ENCODE measurements at regions not wholly inside any gene's neighbourhood (a gene's known extent, or its start where the extent isn't known, plus 50 kb on each side); places are given as distances from the start of the nearest gene placed in this dataset.
"Not testable (repeated sequence)": the region's sequence is repeated elsewhere in the genome, so short reads cannot be mapped to it uniquely, and the experiment has no call there.

DNA sequence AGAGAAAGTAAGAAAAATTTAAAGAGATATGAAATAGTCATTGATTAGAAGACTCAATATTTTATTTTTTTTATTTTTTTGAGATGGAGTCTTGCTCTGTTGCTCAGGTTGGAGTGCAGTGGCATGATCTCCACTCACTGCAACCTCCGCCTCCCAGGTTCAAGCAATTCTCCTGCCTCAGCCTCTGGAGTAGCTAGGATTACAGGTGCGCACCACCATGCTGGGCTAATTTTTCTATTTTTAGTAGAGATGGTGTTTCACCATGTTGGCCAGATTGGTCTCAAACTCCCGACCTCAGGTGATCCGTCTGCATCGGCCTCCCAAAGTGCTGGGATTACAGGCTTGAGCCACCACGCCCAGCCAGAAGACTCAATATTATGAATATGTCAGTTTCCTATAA lies 672.6 kb downstream of the UQCRFS1 start:
- DNase-seq (ENCODE audit: low read depth in 2 of 2), result not testable (repeated sequence)

DNA sequence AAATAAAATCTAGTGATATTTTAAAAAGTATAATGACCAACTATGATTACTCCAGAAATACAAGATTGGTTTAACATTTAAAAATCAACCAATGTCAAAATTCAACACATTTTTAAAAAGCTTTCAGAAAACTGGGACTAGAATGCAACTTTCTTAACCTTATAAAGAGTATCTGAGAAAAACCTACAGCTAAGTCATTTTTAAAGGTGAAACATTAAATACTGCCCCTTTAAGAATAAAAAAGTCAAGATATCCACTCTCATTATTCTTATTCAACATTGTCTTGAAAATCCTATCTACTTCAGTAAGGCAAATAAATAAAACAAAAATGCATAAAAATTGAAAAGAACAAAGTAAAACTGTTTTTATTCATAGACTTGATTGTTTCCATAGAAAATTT lies 673.2 kb downstream of the UQCRFS1 start:
- no peak for DNase-seq (ENCODE audit: low read depth in 2 of 2)

DNA sequence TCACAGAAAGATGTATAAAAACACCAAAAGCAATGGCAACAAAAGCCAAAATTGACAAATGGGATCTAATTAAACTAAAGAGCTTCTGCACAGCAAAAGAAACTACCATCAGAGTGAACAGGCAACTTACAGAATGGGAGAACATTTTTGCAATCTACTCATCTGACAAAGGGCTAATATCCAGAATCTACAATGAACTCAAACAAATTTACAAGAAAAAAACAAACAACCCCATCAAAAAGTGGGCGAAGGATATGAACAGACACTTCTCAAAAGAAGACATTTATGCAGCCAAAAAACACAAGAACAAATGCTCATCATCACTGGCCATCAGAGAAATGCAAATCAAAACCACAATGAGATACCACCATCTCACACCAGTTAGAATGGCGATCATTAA lies 674.4 kb downstream of the UQCRFS1 start:
- DNase-seq (ENCODE audit: low read depth in 2 of 2), result not testable (repeated sequence)

DNA sequence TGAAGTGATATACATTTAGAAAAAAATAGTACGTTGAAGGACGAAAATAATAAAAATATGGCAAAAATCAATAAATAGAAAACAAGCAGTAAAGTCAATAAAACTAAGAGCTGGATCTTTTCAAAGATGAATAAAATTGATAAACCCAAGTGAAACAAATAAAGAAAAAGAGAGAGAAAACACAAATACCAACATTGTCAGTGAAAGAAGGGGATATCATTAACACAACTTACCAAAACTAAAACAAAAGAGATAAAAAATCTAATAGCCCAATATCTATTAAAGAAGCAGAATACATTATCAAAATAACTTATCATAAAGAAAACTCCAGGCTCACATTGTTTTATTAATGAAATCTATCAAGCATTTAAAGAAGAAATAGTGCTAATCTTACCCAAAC lies 675.1 kb downstream of the UQCRFS1 start:
- no peak for DNase-seq (ENCODE audit: low read depth in 2 of 2)

DNA sequence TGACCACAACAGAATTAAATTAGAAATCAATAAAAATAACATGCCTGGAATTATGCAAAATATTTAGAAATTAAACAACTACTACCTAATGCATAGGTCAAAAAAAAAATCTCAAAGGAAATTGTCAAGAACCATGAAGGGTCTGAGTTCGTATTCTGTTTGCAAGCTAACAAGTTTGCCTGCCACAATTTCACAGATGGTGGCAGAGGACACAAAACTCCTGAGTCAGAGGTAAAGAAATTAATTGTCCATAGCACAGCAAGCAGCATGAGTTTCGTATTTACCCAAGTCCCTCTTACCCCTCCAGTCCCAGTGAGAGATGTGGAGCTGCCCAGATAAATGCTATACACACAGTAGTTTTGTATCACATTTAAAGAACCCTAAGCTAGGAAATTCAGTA lies 675.9 kb downstream of the UQCRFS1 start:
- no peak for DNase-seq (ENCODE audit: low read depth in 2 of 2)

DNA sequence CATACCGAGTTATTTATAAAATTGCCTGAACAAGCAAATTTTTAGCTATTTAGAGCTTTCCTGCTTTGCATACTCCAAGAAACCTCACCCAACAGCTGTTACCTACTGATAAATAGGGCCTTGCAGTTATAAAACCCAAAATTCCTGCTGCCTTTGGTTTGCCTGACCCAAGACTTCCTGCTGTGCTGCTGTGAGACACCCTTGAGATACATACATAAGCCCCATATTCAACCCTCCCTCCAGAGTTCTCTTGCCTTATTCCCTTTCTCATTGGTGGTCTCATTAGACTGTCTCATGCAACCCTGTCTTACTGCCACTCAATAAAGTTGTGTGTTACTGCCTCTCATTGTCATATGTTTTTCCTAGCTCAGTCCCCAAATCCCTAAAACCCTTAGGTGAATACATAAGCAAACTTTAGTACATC lies 677.6 kb downstream of the UQCRFS1 start:
- no peak for DNase-seq (ENCODE audit: low read depth in 2 of 2)

DNA sequence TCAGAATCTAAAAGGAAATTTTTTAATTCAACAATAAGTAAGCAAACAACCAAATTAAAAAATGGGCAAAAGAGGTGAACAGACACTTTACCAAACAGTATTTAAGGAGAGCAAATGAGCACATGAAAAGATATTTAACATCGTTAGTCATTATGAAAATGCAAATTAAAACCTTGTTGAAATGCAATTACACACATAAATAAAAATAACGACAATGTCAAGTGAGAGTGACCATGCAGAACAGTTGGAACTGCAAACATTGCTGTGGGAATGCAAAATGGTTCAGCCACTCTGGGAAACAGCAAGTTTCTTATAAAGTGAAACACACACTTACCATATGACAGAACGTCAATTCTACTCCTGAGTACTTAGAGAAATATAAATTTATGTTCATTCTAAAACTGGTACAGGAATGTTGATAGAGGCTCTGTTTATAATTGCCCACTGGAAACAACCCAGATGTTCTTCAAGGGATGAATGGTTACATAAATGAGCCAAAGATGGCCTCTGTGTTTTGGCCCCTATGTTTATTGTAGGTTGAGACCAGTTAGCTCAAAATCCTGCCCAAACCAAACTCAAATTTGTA lies 678.1 kb downstream of the UQCRFS1 start:
- no peak for DNase-seq (ENCODE audit: low read depth in 2 of 2)

DNA sequence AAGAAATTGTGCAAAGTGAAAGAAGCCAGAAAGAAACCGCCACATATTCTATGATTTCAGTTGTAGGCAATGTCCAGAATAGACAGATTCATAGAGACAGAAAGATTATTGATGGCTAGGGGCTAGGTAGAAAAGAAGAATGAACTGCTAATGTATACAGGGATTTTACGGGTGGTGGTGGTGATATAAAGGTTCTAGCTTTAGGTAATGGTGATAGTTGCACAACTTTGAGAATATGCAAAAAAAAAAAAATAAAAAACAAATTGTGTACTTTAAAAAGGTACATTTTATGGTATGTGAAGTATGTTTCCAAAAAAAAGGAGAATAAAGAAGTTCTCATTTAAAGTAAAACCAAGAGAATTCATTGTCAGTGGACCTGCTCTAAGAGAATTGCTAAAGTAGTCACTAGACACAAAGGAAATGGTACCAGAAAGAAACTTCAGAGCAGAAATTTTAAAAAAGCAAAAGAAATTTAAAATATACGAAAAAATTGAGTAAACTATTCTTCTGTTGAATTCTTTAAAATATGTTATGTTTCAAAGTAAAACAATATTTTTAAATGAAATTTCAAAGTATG lies 680.1 kb downstream of the UQCRFS1 start:
- no peak for DNase-seq (ENCODE audit: low read depth in 2 of 2)

DNA sequence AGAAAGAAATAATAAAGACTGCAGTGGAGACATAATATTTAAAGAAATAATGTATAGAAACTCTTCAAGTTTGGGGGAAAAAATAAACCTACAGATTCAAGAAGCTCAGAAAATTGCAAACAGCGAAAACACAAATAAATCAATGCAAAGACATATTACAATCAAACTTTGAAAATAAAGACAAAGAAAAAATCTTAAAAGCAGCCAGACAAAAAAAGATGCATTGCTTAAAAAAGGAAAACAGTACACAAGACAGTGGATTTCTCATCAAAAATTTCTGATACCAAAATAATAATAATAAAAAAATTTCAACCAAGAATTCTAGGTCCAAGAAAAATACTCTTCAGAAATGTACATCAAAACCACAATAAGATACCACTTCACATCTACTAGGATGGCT lies 681.0 kb downstream of the UQCRFS1 start:
- DNase-seq (ENCODE audit: low read depth in 2 of 2), result no peak

DNA sequence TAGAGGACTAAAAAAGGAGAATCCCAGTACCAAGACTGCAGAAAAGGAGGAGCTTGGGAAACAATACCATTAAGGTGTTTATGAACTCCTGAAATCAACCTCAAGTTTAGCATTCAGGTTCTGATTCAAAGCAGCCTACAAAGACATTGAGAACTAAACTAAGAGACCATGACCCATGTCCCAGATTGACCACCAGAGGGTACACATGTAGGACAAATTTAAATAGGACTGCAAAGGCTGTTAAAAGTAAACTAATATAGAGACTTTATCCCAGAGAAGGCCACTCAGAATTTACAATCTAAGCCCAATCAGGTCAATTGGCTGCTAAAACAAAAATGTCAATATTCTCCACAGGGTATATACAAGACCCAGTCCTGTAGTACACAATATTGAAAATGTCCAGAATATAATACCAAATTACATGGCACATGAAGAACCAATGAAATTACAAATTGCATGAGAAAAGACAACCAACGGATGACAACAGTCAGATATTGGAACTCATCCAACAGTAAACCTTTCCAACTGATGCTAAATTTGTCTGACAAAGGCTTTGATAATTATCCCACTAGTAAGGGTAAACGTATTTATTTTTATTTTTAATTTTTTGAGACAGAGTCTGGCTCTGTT lies 682.4 kb downstream of the UQCRFS1 start:
- DNase-seq (ENCODE audit: low read depth in 2 of 2), result no peak

DNA sequence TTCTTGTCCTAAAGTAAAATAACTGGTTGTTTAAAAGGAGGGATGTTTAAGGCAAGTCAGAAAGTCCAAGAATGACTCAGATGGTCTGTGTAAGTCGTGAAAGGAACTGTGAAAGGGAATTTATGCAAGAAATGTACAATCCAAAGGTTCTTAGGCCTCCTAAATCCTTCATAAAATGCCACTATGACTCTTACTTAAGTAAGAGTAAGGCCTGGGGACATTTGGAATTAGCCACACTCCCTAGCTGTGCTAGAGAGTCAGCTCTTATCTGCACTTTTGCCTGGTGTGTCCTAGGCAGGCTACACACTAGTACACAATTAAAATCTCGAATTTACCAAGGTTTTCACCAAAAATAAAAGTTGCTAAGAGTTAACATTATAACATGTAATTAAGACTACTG lies 686.9 kb downstream of the UQCRFS1 start:
- DNase-seq (ENCODE audit: low read depth in 2 of 2), result no peak

DNA sequence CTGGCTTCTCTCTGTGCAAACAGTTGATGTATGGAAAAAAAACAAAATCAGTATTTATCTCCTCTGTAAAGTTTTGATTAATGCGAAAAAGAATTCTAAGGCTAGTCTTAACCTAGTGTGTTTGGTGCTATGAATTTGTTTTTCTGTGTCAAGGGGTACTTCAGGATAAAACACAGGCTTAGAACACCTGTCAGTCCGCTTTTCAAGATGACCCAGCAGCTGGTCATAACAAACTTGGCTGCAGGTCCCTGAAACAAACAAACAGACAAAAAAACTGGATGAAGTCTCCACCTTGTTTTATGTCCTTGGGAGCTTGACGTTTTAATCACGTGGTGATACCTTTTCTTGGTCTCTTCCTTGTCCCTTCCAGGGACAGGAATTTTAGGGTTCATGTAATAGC lies 689.3 kb downstream of the UQCRFS1 start:
- DNase-seq (ENCODE audit: low read depth in 2 of 2), result no peak

DNA sequence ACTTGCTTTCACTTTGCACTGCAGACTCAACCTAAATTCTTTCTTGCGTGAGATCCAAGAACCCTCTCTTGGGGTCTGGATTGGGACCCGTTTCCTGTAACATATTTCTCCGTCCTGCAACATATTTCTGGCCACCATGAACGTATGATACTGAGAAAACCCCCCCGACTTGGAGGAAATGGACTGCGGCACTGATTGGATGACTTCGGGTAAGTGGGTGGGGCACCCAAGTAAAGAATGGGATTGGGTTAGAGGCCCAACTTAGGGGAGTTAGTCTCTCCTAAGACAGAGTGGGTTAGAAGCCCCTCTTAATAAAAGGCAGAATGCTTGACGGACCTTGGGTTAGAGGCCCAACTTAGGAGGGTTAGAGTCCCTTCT lies 690.4 kb downstream of the UQCRFS1 start:
- DNase-seq (ENCODE audit: low read depth in 2 of 2), result no peak

DNA sequence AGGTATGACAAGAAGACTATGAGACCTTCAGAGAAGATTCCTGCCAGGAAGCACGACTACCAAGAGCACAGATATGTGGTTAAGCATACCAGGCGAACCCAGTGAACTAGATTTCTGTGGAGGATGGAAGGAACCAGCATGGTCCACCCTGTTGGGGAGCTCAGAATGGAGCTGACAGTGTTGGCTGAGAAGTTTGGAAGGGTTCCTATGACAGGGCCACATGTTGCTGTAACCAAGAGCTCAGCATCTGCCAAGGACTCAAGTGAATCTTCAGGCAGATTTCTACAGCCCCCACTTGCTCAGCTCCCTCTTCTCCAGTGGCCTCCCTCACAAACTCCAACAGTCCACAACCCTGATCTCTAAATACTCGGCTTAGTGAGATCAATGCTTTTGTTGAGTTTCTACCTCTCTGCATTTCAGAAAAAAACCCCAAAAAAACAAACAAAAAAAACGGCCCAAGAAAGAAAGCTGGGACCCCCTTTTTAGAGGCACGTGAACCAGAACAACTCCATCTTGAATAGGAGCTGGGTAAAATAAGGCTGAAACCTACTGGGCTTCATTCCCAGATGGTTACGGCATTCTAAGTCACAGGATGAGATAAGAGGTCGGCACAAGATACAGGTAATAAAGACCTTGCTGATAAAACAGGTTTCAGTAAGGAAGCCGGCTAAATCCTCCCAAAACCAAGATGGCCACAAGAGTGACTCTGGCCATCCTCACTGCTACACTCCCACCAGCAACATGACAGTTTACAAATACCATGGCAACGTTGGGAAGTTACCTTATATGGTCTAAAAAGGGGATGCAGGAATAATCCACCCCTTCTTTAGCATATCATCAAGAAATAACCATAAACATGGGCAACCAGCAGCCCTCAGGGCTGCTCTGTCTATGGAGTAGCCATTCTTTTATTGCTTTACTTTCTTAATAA lies 691.1 kb downstream of the UQCRFS1 start:
- DNase-seq (ENCODE audit: low read depth in 2 of 2), result no peak

DNA sequence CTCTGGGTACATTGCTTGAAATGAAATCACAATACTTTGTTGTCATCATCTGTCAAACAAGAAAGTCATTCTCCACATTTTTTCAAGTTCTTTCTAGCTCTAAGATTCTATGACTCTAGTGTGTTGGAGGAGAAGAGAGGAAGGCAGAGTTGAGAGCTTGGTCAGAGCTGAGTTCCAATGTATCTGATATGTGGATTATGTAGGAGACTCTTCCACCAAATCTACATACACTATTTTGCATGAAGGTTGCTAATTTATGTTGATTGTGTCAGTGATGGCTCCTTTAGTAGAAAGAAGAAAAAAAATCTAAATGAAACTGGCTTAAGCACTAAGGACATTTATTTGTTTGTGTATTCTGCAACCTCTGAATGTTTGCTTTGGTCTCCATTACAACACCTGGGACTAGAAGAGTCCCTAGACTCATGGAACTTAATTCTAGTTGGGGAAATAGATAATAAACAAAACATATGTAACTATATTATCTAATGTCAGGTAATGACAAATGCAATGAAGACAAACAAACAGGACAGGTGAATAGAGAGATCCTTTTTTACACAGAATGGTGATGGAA lies 691.9 kb downstream of the UQCRFS1 start:
- no peak for DNase-seq (ENCODE audit: low read depth in 2 of 2)

DNA sequence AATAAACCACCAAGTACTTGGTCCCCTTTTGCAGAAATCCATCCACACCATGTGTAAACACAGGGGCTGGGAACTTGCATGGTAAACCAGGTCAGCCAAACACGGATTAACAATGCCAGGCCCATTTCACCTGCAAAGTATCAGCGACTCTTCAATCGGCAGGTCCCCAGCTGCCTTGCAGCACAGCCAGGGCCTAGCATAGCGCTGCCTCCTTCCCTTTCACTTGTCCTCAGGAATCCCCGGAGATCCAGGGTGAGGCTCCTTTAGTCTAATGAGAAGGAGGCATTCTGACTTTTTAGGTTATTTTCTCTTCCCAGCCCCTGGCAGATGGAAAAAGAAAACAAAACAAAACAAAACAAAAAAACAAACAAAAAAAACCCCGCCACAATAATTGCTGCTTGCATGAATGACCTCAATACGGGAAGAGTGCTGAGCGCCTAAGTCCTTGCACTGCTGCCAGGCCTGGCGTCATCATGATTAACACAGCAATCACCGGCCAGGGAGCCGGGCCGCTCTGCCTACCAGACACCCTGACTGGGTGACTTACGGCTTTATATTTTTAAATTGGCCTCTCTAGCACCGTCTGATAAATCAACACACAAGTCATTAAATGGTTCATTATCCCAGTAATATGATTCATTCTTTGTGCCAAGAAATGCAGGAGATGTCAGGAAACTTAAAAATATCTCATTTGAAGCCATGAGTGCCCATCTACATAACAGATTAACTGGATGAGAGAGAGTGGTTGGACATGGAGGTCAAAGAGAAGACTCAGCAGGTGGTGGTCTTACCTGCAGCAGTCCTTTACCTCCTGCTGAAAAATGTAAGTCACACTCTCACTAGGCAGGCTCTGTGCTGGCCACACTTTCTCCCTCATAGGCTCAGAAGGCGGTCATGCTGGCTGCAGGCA lies 692.7 kb downstream of the UQCRFS1 start:
- DNase-seq (ENCODE audit: low read depth in 2 of 2), result no peak

DNA sequence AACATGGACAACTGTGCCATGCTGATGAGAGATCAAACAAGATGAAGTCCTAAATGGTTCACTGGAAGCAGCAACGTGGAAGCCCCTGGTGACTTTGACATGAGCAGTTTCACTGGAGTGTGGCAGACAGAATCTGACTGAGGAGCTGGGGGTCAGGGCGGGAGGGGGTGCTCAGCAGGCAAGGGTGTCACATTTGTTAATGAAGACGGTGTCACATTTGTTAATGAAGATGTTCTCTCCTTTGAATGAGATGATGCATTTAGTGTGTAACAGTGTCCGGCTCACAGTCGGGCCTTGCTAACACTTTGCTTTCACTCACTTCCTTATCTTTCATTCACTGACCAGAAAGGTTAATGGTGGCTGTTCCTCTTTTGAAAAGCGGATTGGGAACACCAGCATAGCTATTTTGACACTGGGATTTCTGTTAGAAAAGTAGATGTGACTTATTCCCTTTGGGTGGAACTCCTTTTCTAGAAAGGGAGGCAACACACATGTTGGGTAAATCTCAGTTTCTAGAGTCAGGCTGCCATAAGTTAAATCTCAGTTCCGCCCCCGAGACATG lies 693.7 kb downstream of the UQCRFS1 start:
- DNase-seq (ENCODE audit: low read depth in 2 of 2), result no peak

DNA sequence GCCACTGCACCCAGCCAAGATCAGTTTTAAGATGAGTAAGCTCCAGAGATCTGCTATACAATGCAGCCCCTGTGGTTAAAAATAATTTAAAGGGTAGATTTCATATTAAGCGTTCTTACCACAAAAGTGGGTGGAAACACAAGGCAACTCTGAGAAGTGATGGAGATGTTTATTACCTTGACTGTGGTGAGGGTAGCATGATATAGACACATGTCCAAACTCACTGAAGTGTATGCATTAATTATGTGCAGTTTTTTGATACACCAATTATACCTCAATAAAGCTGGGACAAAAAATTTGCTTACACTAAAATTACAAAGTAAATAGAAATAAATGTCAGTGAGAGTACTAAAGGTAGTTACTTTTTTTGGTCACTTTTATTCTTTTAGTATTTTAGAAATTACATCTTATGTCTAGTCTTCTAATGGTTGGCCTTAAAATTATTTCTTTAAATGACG lies 696.5 kb downstream of the UQCRFS1 start:
- DNase-seq (ENCODE audit: low read depth in 2 of 2), result no peak

DNA sequence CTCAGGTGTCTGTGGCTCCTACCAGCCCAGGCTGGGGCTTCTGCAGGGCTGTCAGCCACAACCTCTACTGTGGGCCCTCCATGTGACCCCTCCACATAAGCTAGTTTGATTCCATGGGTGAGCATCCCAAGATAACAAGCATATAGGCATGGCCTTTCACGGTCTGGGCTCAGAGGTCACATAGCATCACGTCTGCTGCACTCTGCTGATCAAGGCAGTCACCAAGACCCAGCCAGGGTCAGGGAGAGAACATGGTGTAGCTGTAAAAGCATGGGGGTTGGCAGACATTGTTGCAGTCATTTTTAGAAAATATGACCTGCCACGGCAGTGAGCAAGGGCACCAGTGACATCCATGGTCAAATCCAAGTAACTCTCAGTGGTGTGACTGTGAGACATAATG lies 698.8 kb downstream of the UQCRFS1 start:
- no peak for DNase-seq (ENCODE audit: low read depth in 2 of 2)

DNA sequence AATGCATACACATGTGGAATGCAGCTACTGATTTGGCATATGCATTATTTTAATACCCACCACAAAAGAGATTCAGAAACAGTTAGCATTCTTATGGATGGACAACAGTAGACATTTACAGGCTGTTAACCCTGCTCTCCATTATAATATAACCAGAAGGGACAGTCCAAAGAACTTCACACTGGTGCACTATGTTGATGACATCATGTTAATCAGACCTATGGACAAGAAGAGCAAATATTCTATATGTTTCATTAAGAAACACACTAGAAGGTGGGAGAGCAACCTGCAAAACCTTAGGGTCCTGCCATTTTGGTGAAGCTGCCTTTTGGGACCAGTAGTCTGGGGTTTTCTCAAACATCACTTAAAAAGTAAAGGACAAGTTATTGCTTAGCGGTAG lies 701.3 kb downstream of the UQCRFS1 start:
- no peak for DNase-seq (ENCODE audit: low read depth in 2 of 2)

Measured in stimulated activated CD4-positive, alpha-beta T cell treated with anti-CD3 and anti-CD28 coated beads, Interleukin-1b, Interleukin-23, amount 100 ng/mL, for 4 hours (primary cell).